ENCODE measurements at regions not wholly inside any gene's neighbourhood (a gene's known extent, or its start where the extent isn't known, plus 50 kb on each side); places are given as distances from the start of the nearest gene placed in this dataset.

GRCh38 chr6:147116056-147116455, 88.2 kb upstream of the STXBP5 start:
- Mint-ChIP-seq H3K27me3 (peaks cover 7% of the 10 kb centered on the region), H3K9me3 (peaks cover 4% of the 10 kb centered on the region), H3K4me1 (no peaks in the 10 kb centered on the region), H3K4me3 (no peak overlapping the region), H3K27ac (no peak overlapping the region), H3K36me3 (peaks cover 3% of the 10 kb centered on the region)
- DNase-seq (ENCODE audit: low spot score in 2 of 2) (no peak), ATAC-seq (ENCODE audit: low read depth) (no peak)

- H3K9me3 Mint-ChIP-seq, result peaks cover 4% of the 10 kb centered on the region
- ATAC-seq (ENCODE audit: low read depth) (no peak), DNase-seq (ENCODE audit: low spot score in 2 of 2) (no peak)
- H3K27me3 Mint-ChIP-seq, result peaks cover 7% of the 10 kb centered on the region
- no peaks in the 10 kb centered on the region for H3K4me1 Mint-ChIP-seq
- H3K27ac Mint-ChIP-seq, result no peak overlapping the region
- peaks cover 3% of the 10 kb centered on the region for H3K36me3 Mint-ChIP-seq
- no peak overlapping the region for H3K4me3 Mint-ChIP-seq
Observed at GRCh38 chr6:147117011-147117410, 87.2 kb upstream of the STXBP5 start.

GRCh38 chr6:147117580-147117979, 86.6 kb upstream of the STXBP5 start:
- no peak for ATAC-seq (ENCODE audit: low read depth)
- no peak for DNase-seq (ENCODE audit: low spot score in 2 of 2)
- no peaks in the 10 kb centered on the region for H3K4me1 Mint-ChIP-seq
- H3K36me3 Mint-ChIP-seq, result peaks cover 3% of the 10 kb centered on the region
- peaks cover 8% of the 10 kb centered on the region for H3K27me3 Mint-ChIP-seq
- H3K27ac Mint-ChIP-seq, result no peak overlapping the region
- H3K4me3 Mint-ChIP-seq, result no peak overlapping the region
- peaks cover 4% of the 10 kb centered on the region for H3K9me3 Mint-ChIP-seq

- Mint-ChIP-seq H3K9me3 (peaks cover 4% of the 10 kb centered on the region), H3K36me3 (peaks cover 3% of the 10 kb centered on the region), H3K4me1 (no peaks in the 10 kb centered on the region), H3K4me3 (no peak overlapping the region), H3K27me3 (peaks cover 11% of the 10 kb centered on the region), H3K27ac (no peak overlapping the region)
- no peak for ATAC-seq (ENCODE audit: low read depth)
- no peak for DNase-seq (ENCODE audit: low spot score in 2 of 2)
Observed at GRCh38 chr6:147119310-147119709, 84.9 kb upstream of the STXBP5 start.

GRCh38 chr6:147122823-147123222, 81.4 kb upstream of the STXBP5 start:
- no peak for DNase-seq (ENCODE audit: low spot score in 2 of 2)

GRCh38 chr6:147126618-147127022, 77.6 kb upstream of the STXBP5 start:
- ATAC-seq (ENCODE audit: low read depth) (no peak), DNase-seq (ENCODE audit: low spot score in 2 of 2) (no peak)
- Mint-ChIP-seq H3K36me3 (no peaks in the 10 kb centered on the region), H3K4me3 (no peak overlapping the region), H3K27ac (no peak overlapping the region), H3K4me1 (no peaks in the 10 kb centered on the region), H3K9me3 (no peaks in the 10 kb centered on the region), H3K27me3 (peaks cover 4% of the 10 kb centered on the region)

More at GRCh38 chr6:147122823-147123222, 81.4 kb upstream of the STXBP5 start:
- Mint-ChIP-seq H3K4me1 (no peaks in the 10 kb centered on the region), H3K27ac (no peak overlapping the region), H3K9me3 (peaks cover 4% of the 10 kb centered on the region), H3K27me3 (peaks cover 9% of the 10 kb centered on the region), H3K4me3 (no peak overlapping the region), H3K36me3 (peaks cover 3% of the 10 kb centered on the region)
- no peak for ATAC-seq (ENCODE audit: low read depth)

GRCh38 chr6:147127587-147127986, 76.6 kb upstream of the STXBP5 start:
- Mint-ChIP-seq H3K36me3 (no peaks in the 10 kb centered on the region), H3K4me1 (no peaks in the 10 kb centered on the region), H3K27ac (no peak overlapping the region), H3K27me3 (peaks cover 3% of the 10 kb centered on the region), H3K9me3 (no peaks in the 10 kb centered on the region), H3K4me3 (no peak overlapping the region)
- ATAC-seq (ENCODE audit: low read depth) (no peak), DNase-seq (ENCODE audit: low spot score in 2 of 2) (no peak)

- H3K27ac Mint-ChIP-seq, result no peak overlapping the region
- H3K4me1 Mint-ChIP-seq, result no peaks in the 10 kb centered on the region
- peaks cover 3% of the 10 kb centered on the region for H3K27me3 Mint-ChIP-seq
- no peaks in the 10 kb centered on the region for H3K36me3 Mint-ChIP-seq
- no peak for DNase-seq (ENCODE audit: low spot score in 2 of 2)
- no peaks in the 10 kb centered on the region for H3K9me3 Mint-ChIP-seq
- no peak for ATAC-seq (ENCODE audit: low read depth)
- no peak overlapping the region for H3K4me3 Mint-ChIP-seq
Observed at GRCh38 chr6:147128056-147128455, 76.2 kb upstream of the STXBP5 start.

GRCh38 chr6:147131532-147132128, 72.6 kb upstream of the STXBP5 start:
- Mint-ChIP-seq H3K9me3 (no peaks in the 10 kb centered on the region), H3K4me3 (no peak overlapping the region), H3K27me3 (peaks cover 5% of the 10 kb centered on the region), H3K27ac (no peak overlapping the region), H3K4me1 (no peaks in the 10 kb centered on the region), H3K36me3 (no peaks in the 10 kb centered on the region)
- DNase-seq (ENCODE audit: low spot score in 2 of 2) (no peak), ATAC-seq (ENCODE audit: low read depth) (no peak)

- no peak for DNase-seq (ENCODE audit: low spot score in 2 of 2)
- Mint-ChIP-seq H3K36me3 (no peaks in the 10 kb centered on the region), H3K27me3 (peaks cover 5% of the 10 kb centered on the region), H3K9me3 (no peaks in the 10 kb centered on the region), H3K4me3 (no peak overlapping the region), H3K4me1 (no peaks in the 10 kb centered on the region), H3K27ac (no peak overlapping the region)
- no peak for ATAC-seq (ENCODE audit: low read depth)
Observed at GRCh38 chr6:147132889-147133288, 71.3 kb upstream of the STXBP5 start.

GRCh38 chr6:147133669-147134068, 70.5 kb upstream of the STXBP5 start:
- H3K9me3 Mint-ChIP-seq, result no peaks in the 10 kb centered on the region
- no peak for DNase-seq (ENCODE audit: low spot score in 2 of 2)
- H3K4me1 Mint-ChIP-seq, result no peaks in the 10 kb centered on the region

GRCh38 chr6:147135211-147135681, 69.0 kb upstream of the STXBP5 start:
- H3K36me3 Mint-ChIP-seq, result no peaks in the 10 kb centered on the region
- H3K27me3 Mint-ChIP-seq, result peaks cover 5% of the 10 kb centered on the region
- H3K4me3 Mint-ChIP-seq, result no peak overlapping the region
- no peaks in the 10 kb centered on the region for H3K9me3 Mint-ChIP-seq
- ATAC-seq (ENCODE audit: low read depth) (no peak), DNase-seq (ENCODE audit: low spot score in 2 of 2) (no peak)
- H3K4me1 Mint-ChIP-seq, result no peaks in the 10 kb centered on the region
- H3K27ac Mint-ChIP-seq, result no peak overlapping the region

More at GRCh38 chr6:147133669-147134068, 70.5 kb upstream of the STXBP5 start:
- Mint-ChIP-seq H3K27ac (no peak overlapping the region), H3K27me3 (peaks cover 5% of the 10 kb centered on the region), H3K36me3 (no peaks in the 10 kb centered on the region), H3K4me3 (no peak overlapping the region)
- ATAC-seq (ENCODE audit: low read depth), result no peak

GRCh38 chr6:147136057-147136456, 68.2 kb upstream of the STXBP5 start:
- no peaks in the 10 kb centered on the region for H3K9me3 Mint-ChIP-seq
- no peaks in the 10 kb centered on the region for H3K4me1 Mint-ChIP-seq
- no peak overlapping the region for H3K4me3 Mint-ChIP-seq
- H3K36me3 Mint-ChIP-seq, result no peaks in the 10 kb centered on the region
- DNase-seq (ENCODE audit: low spot score in 2 of 2), result no peak
- peaks cover 5% of the 10 kb centered on the region for H3K27me3 Mint-ChIP-seq
- ATAC-seq (ENCODE audit: low read depth), result no peak
- no peak overlapping the region for H3K27ac Mint-ChIP-seq

GRCh38 chr6:147137986-147138385, 66.2 kb upstream of the STXBP5 start:
- no peak overlapping the region for H3K4me3 Mint-ChIP-seq
- H3K27ac Mint-ChIP-seq, result no peak overlapping the region
- H3K9me3 Mint-ChIP-seq, result no peaks in the 10 kb centered on the region
- DNase-seq (ENCODE audit: low spot score in 2 of 2) (no peak), ATAC-seq (ENCODE audit: low read depth) (no peak)
- no peaks in the 10 kb centered on the region for H3K4me1 Mint-ChIP-seq
- no peaks in the 10 kb centered on the region for H3K36me3 Mint-ChIP-seq
- peaks cover 5% of the 10 kb centered on the region for H3K27me3 Mint-ChIP-seq

GRCh38 chr6:147138835-147139234, 65.4 kb upstream of the STXBP5 start:
- Mint-ChIP-seq H3K36me3 (no peaks in the 10 kb centered on the region), H3K27me3 (peaks cover 4% of the 10 kb centered on the region), H3K4me1 (no peaks in the 10 kb centered on the region), H3K4me3 (no peak overlapping the region), H3K9me3 (no peaks in the 10 kb centered on the region), H3K27ac (no peak overlapping the region)
- DNase-seq (ENCODE audit: low spot score in 2 of 2), result no peak
- no peak for ATAC-seq (ENCODE audit: low read depth)

All from memory B cell (primary cell).